Fibroblast of the aortic adventitia (primary cell): ENCODE measurements at regions not wholly inside any gene's neighbourhood (a gene's known extent, or its start where the extent isn't known, plus 50 kb on each side); places are given as distances from the start of the nearest gene placed in this dataset.

ENCODE experiments used
- DNase-seq: peaks from one replicate; pipeline ENCODE4 v3.0.0-alpha.2; 2010; ENCODE audit warnings: low read depth
- H3K4me3 ChIP-seq: 2 replicates; pipeline ENCODE4 v1.5.1; 2011; ENCODE audit warnings: low read depth, mild to moderate bottlenecking, control low read depth, low read length, moderate library complexity
- TF ChIP-seq, protein P1 (sequence below): IDR thresholded peaks from 2 replicates; pipeline ENCODE4 v1.5.1; 2011; ENCODE audit warnings: mild to moderate bottlenecking, low read length, control low read depth, inconsistent platforms; ENCODE audit not compliant: insufficient read depth

- H3K4me3 ChIP-seq, result no peak overlapping the region
- TF ChIP-seq, protein P1, sequence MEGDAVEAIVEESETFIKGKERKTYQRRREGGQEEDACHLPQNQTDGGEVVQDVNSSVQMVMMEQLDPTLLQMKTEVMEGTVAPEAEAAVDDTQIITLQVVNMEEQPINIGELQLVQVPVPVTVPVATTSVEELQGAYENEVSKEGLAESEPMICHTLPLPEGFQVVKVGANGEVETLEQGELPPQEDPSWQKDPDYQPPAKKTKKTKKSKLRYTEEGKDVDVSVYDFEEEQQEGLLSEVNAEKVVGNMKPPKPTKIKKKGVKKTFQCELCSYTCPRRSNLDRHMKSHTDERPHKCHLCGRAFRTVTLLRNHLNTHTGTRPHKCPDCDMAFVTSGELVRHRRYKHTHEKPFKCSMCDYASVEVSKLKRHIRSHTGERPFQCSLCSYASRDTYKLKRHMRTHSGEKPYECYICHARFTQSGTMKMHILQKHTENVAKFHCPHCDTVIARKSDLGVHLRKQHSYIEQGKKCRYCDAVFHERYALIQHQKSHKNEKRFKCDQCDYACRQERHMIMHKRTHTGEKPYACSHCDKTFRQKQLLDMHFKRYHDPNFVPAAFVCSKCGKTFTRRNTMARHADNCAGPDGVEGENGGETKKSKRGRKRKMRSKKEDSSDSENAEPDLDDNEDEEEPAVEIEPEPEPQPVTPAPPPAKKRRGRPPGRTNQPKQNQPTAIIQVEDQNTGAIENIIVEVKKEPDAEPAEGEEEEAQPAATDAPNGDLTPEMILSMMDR, result no peak
- DNase-seq, result no peak
Measured at GRCh38 chr20:12670301-12670700, 338.5 kb upstream of the SPTLC3 start.

DNA sequence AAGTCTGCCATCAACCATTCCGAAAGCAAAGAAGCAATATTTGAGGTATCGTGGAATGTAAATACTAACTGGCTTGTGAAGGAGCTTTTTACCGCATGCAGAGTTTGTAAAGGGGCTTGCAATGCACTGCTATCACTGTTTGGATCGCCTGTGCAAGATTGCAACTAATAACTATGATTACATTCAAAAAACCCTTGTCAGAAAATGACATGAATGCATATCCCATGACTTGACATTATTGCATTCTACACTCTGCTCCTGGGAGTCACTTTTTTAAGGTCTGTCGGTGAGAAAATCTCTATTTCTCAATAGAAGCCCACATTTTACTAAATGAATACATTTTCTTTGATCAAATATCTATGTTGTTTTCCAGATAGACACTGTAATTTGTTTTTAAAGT is 335.4 kb upstream of the SPTLC3 start:
- DNase-seq, result no peak
- TF ChIP-seq, protein P1, result no peak
- H3K4me3 ChIP-seq, result no peak overlapping the region

- TF ChIP-seq, protein P1, result no peak
- no peak for DNase-seq
- H3K4me3 ChIP-seq, result no peak overlapping the region
Measured at GRCh38 chr20:12677925-12678324, 330.8 kb upstream of the SPTLC3 start.

GRCh38 chr20:12679447-12679846 is 329.3 kb upstream of the SPTLC3 start:
- TF ChIP-seq, protein P1, result no peak
- H3K4me3 ChIP-seq, result no peak overlapping the region
- DNase-seq, result no peak

GRCh38 chr20:12682613-12683012 is 326.2 kb upstream of the SPTLC3 start:
- DNase-seq, result no peak
- TF ChIP-seq, protein P1, result no peak

DNA sequence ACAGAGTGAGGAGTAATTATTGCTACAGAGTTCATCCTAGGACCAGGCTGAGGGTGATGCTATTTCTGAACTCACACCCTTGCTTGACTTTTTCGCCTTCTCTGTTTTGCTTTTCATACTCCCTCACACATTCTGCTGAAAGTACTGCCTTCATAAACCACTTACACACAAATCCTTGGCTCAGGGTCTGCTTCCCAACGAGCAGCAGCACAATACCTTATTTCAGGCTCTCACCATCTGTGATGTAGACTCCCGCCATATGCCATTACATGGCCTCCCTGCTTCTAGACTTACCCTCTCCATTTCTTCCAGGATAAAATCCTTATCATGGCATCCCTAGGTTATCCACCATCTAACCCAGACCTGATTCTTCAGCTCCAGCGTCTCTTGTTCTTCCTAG is 321.3 kb upstream of the SPTLC3 start:
- no peak overlapping the region for H3K4me3 ChIP-seq
- TF ChIP-seq, protein P1, result no peak
- no peak for DNase-seq

More at GRCh38 chr20:12682613-12683012, 326.2 kb upstream of the SPTLC3 start:
- no peak overlapping the region for H3K4me3 ChIP-seq

- TF ChIP-seq, protein P1, result no peak
- DNase-seq, result no peak
- no peak overlapping the region for H3K4me3 ChIP-seq
Measured at GRCh38 chr20:12695937-12696336, 312.8 kb upstream of the SPTLC3 start.
